Spinal cord (tissue), 9 donors: ENCODE measurements at regions not wholly inside any gene's neighbourhood (a gene's known extent, or its start where the extent isn't known, plus 50 kb on each side); places are given as distances from the start of the nearest gene placed in this dataset.

Experiments used
- DNase-seq, 6 donors: peaks; one replicate each; pipeline versions ENCODE4 v3.0.0 to v3.0.0-alpha.2; 2013 to 2015; ENCODE audit warnings: low spot score in 6 of 6, low read depth in 4 of 6
- H3K27ac ChIP-seq: one replicate; pipeline ENCODE4 v1.5.1; 2013; ENCODE audit warnings: low read depth, low read length, control low read depth
- H3K27me3 ChIP-seq: one replicate; pipeline ENCODE4 v1.6.1; 2013; ENCODE audit warnings: low read length; ENCODE audit not compliant: control insufficient read depth, insufficient read depth
- H3K36me3 ChIP-seq: one replicate; pipeline ENCODE4 v1.6.1; 2013; ENCODE audit warnings: low read length; ENCODE audit not compliant: control insufficient read depth, insufficient read depth
- H3K4me1 ChIP-seq: one replicate; pipeline ENCODE4 v1.6.1; 2013; ENCODE audit warnings: low read length; ENCODE audit not compliant: control insufficient read depth, insufficient read depth
- H3K4me3 ChIP-seq: one replicate; pipeline ENCODE4 v1.5.1; 2013; ENCODE audit warnings: low read depth, low read length, control low read depth
- H3K9me3 ChIP-seq: one replicate; pipeline ENCODE4 v1.6.1; 2013; ENCODE audit warnings: low read length; ENCODE audit not compliant: control insufficient read depth, insufficient read depth
- WGBS: methylation state at CpG from one replicate; pipeline ENCODE4 v1.1.5; 2013; ENCODE audit warnings: missing lambda C conversion rate; ENCODE audit not compliant: insufficient coverage; 5-methylcytosine and 5-hydroxymethylcytosine counted together
- donor health status: healthy.

DNA sequence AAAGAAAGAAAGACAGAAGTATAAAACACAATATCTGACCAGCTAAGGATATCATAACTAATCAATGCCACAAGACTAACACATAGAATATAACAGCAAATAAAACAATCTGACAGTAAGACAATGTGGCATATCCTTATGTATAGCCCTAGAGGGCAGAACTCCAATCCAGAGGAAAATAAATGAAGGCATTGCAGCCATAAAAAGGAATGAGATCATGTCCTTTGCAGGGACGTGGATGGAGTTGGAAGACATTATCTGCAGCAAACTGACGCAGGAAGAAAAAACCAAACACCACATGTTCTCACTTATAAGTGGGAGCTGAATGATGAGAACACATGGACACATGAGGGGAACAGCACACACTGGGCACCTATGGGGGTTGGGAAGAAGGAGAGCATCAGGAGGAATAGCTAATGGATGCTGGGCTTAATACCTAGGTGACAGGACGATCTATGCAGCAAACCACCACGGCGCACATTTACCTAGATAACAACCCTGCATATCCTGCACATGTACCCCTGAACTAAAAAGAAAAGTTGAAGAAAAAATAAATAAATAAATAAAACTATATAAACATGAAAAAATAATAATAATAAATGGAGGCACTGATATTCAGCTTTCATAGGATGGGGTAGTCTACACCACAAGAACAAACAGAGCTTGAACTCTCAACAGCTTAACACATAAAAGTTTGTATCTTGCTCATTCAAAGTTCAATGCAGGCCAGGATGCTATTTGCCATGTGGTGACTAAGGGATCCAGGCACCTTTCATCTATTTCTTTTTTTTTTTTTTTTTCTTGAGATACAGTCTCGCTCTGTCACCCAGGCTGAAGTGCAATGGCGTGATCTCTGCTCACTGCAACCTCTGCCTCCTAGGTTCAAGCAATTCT, 66.1 kb upstream of the KAT6B start:
- Histone ChIP-seq H3K4me1 (no peaks in the 10 kb centered on the region), H3K27me3 (no peaks in the 10 kb centered on the region), H3K36me3 (no peaks in the 10 kb centered on the region), H3K9me3 (no peaks in the 10 kb centered on the region), H3K4me3 (no peak overlapping the region), H3K27ac (no peak overlapping the region)
- peak in 1 of 6 donors; percentile 30 for DNase-seq
- WGBS: no CpG with 5 or more reads among the region's 7 CpGs

DNA sequence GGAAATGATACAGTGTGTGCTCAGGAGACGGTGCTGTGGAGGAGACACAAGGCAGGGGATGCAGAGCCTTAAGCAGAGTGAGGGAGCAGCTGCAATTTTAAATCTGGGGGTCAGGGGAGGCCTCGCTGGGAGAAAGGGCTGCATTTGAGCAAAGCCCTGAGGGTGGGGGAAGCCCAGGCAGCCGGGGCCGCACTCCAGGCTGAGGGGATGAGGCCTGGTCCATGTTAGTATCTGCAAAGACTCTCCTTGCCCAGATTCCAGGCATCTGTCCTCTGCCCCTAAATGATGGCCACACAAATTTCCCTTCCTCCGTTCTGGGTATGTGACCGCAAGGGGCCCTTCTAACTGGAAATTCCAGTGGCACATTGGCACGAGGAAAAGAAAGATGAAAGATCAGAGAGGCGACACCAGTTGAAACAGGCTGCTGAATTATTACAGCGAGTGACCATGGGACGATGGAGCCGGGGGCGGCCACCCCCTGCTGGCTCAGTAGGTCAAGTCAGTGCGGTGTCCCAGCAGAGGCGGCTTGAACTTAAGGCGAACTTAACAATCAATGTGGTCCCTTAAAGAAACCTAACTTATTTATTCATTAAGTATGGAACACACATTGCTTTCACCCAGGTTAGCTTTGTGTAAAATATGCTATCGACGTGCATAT, 62.3 kb upstream of the KAT6B start:
- 56% methylated on average over 8 of the region's 17 CpGs for WGBS
- no peak for DNase-seq
- Histone ChIP-seq H3K36me3 (no peaks in the 10 kb centered on the region), H3K27ac (no peak overlapping the region), H3K27me3 (no peaks in the 10 kb centered on the region), H3K4me3 (no peak overlapping the region), H3K4me1 (no peaks in the 10 kb centered on the region), H3K9me3 (no peaks in the 10 kb centered on the region)

DNA sequence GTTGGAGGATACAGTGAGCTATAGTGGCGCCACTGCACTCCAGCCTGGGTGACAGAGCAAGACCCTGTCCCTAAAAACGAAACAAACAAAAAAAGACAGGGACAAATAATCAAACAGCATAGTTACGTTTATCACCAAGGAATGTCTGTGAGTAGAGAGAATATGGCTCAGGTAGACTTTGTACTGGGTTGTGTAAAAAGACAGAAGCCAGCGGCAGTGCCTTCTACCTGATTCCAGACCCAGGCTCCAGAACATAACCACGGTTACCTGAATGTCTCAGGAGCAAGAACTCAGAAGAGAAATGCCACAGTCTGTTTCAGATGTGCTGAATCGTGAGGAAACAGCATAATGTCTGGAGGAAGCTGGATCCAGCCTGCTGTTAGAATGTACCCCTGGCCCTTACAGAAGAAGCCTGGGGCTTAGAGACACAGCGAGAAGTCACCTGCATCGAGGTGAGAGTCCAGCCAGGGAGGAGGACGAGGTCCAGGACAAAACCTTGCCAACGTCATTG, 60.9 kb upstream of the KAT6B start:
- no peaks in the 10 kb centered on the region for H3K36me3 ChIP-seq
- H3K27me3 ChIP-seq: no peaks in the 10 kb centered on the region
- no peaks in the 10 kb centered on the region for H3K9me3 ChIP-seq
- H3K4me1 ChIP-seq: no peaks in the 10 kb centered on the region
- 77% methylated on average over 8 of the region's 10 CpGs for WGBS
- no peak overlapping the region for H3K4me3 ChIP-seq
- H3K27ac ChIP-seq: no peak overlapping the region
- DNase-seq: no peak

DNA sequence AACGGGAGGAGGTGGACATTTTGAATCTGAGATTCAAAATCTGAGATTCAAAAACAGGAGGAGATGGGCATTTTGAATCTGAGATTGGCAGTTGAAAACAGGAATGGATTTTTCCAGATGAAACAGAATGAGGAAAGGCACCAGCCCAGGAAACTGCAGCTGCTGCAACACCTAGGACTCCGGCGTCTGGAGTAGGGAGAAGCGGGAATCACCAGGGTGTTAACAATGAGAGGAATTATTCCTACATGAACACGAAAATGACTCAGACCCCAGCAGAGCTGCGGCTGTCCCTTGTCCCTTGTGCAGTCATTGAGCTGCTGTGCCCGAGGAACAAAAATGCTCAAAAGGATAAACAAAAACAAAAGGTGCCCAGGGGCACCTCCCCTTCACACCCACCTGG, 59.9 kb upstream of the KAT6B start:
- H3K27me3 ChIP-seq: no peaks in the 10 kb centered on the region
- no peak overlapping the region for H3K4me3 ChIP-seq
- no peaks in the 10 kb centered on the region for H3K36me3 ChIP-seq
- H3K9me3 ChIP-seq: no peaks in the 10 kb centered on the region
- 58% methylated on average over 7 of the region's 7 CpGs for WGBS
- DNase-seq: no peak
- H3K27ac ChIP-seq: no peak overlapping the region
- H3K4me1 ChIP-seq: no peaks in the 10 kb centered on the region

DNA sequence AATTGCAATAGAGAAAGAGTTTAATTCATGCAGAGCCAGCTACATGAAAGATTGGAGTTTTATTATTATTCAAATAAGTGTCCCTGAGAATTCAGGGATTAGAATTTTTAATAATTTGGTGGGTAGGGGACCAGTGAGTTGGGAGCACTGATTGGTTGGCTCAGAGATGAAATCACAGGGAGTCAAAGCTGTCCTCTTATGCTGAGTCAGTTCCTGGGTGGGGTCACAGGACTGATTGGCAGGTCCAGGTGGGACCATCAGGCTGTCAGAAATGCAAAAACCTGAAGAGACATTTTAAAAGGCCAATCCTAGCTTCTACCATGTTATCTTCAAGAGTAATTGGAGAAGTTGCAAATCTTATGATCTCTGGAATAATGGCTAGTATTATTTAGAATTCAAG, 56.0 kb upstream of the KAT6B start:
- no peak for DNase-seq

DNA sequence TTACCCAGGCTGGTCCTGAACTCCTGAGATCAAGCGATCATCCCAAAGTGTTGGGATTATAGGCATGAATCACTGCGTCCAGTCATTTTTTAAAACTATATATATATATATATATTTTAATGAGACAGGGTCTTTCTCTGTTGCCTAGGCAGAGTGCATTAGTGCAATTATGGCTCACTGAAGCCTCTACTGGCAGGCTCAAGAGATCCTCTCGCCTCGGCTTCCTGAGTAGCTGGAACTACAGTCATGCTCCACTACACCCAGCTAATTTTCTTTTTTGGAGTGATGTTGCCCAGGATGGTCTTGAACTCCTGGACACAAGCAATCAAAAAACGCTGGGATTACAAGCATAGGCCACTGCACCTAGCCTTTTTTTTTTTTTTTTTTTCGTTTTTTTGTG, 55.3 kb upstream of the KAT6B start:
- Histone ChIP-seq H3K27ac (no peak overlapping the region), H3K4me3 (no peak overlapping the region), H3K9me3 (no peaks in the 10 kb centered on the region), H3K4me1 (no peaks in the 10 kb centered on the region), H3K36me3 (no peaks in the 10 kb centered on the region), H3K27me3 (no peaks in the 10 kb centered on the region)
- WGBS: 43% methylated on average over 1 of the region's 6 CpGs
- no peak for DNase-seq

More for the DNA sequence above, 56.0 kb upstream of the KAT6B start:
- Histone ChIP-seq H3K36me3 (no peaks in the 10 kb centered on the region), H3K4me1 (no peaks in the 10 kb centered on the region), H3K27ac (no peak overlapping the region), H3K27me3 (no peaks in the 10 kb centered on the region), H3K9me3 (no peaks in the 10 kb centered on the region), H3K4me3 (no peak overlapping the region)

DNA sequence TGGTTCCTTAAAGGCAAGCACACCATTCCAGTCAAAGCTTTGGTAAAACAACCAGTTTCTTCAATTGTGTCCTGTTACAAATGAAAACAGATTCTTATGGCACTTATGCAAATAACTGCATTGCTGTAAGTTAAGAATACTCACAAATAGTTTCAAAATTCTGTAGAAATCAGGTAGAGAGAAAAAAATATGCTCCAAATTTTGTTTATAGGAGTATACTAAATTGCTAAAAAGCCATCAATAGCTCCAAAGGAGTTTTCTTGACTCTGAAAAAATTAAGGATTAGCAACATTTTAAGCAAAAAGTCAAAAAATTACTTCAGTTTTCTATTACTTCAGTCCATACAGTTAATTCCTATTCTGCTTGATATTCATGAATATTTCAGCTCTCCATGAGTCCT, 51.3 kb upstream of the KAT6B start:
- H3K4me3 ChIP-seq: no peak overlapping the region
- no peak for DNase-seq
- H3K27ac ChIP-seq: no peak overlapping the region
- no peaks in the 10 kb centered on the region for H3K36me3 ChIP-seq
- H3K27me3 ChIP-seq: no peaks in the 10 kb centered on the region
- no peaks in the 10 kb centered on the region for H3K9me3 ChIP-seq
- no peaks in the 10 kb centered on the region for H3K4me1 ChIP-seq
